ENCODE measurements at regions not wholly inside any gene's neighbourhood (a gene's known extent, or its start where the extent isn't known, plus 50 kb on each side); places are given as distances from the start of the nearest gene placed in this dataset.

GRCh38 chr7:41312235-41312634 is 390.7 kb downstream of the INHBA start:
- intact Hi-C loops (cut with DNase I): no loop called here
- Histone ChIP-seq H3K4me3 (no peak overlapping the region), H3K9me3 (no peaks in the 10 kb centered on the region), H3K27me3 (no peaks in the 10 kb centered on the region), H3K4me1 (no peaks in the 10 kb centered on the region), H3K36me3 (no peaks in the 10 kb centered on the region), H3K27ac (no peak overlapping the region)
- 76 to 87% methylated on average over 6 of the region's 6 CpGs for WGBS, 2 donors
- no peak for DNase-seq
- TF ChIP-seq, protein P1, sequence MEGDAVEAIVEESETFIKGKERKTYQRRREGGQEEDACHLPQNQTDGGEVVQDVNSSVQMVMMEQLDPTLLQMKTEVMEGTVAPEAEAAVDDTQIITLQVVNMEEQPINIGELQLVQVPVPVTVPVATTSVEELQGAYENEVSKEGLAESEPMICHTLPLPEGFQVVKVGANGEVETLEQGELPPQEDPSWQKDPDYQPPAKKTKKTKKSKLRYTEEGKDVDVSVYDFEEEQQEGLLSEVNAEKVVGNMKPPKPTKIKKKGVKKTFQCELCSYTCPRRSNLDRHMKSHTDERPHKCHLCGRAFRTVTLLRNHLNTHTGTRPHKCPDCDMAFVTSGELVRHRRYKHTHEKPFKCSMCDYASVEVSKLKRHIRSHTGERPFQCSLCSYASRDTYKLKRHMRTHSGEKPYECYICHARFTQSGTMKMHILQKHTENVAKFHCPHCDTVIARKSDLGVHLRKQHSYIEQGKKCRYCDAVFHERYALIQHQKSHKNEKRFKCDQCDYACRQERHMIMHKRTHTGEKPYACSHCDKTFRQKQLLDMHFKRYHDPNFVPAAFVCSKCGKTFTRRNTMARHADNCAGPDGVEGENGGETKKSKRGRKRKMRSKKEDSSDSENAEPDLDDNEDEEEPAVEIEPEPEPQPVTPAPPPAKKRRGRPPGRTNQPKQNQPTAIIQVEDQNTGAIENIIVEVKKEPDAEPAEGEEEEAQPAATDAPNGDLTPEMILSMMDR (IDR thresholded peaks at IDR 0.05): no peak
- TF ChIP-seq POLR2A (IDR thresholded peaks at IDR 0.05): no peak

DNA sequence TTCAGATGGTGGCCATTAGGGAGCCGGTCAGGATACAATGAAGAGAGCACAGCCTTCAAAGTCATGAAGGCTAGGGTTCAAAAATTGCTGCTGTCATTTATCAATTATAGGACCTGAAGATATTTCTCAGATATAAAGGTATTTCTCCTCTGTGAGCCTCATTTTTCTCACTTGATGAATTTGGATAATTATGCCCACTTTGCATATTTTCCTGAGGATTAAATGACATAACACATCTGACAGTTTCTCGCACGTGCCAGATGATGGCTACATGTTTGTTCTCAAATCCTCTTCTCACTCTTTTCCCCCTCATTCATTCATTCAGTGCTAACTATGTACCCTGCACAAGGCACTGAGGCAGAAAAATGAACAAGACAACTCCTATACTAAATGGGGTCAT is 391.6 kb downstream of the INHBA start:
- Histone ChIP-seq H3K9me3 (no peaks in the 10 kb centered on the region), H3K36me3 (no peaks in the 10 kb centered on the region), H3K4me1 (no peaks in the 10 kb centered on the region), H3K4me3 (no peak overlapping the region), H3K27me3 (no peaks in the 10 kb centered on the region), H3K27ac (no peak overlapping the region)
- no peak for DNase-seq
- TF ChIP-seq, protein P1 (IDR thresholded peaks at IDR 0.05): no peak
- TF ChIP-seq POLR2A (IDR thresholded peaks at IDR 0.05): no peak
- intact Hi-C loops (cut with DNase I): no loop called here
- 78 to 89% methylated on average over 2 to 3 of the region's 3 CpGs for WGBS, 2 donors

GRCh38 chr7:41306486-41306885 is 396.4 kb downstream of the INHBA start:
- intact Hi-C loops (cut with DNase I): no loop called here
- TF ChIP-seq POLR2A (IDR thresholded peaks at IDR 0.05): no peak
- no peaks in the 10 kb centered on the region for H3K36me3 ChIP-seq
- no peak overlapping the region for H3K27ac ChIP-seq
- H3K9me3 ChIP-seq: no peaks in the 10 kb centered on the region
- H3K4me3 ChIP-seq: no peak overlapping the region
- WGBS, 2 donors: 93 to 94% methylated on average over 2 of the region's 2 CpGs
- no peak for DNase-seq
- H3K27me3 ChIP-seq: no peaks in the 10 kb centered on the region
- no peaks in the 10 kb centered on the region for H3K4me1 ChIP-seq

- Histone ChIP-seq H3K27ac (no peak overlapping the region), H3K4me3 (no peak overlapping the region), H3K27me3 (no peaks in the 10 kb centered on the region), H3K4me1 (no peaks in the 10 kb centered on the region), H3K36me3 (no peaks in the 10 kb centered on the region), H3K9me3 (no peaks in the 10 kb centered on the region)
- TF ChIP-seq, protein P1 (IDR thresholded peaks at IDR 0.05): no peak
- no peak for TF ChIP-seq POLR2A (IDR thresholded peaks at IDR 0.05)
- intact Hi-C loops (cut with DNase I): no loop called here
- DNase-seq: no peak
- 58 to 60% methylated on average over 1 of the region's 1 CpG for WGBS, 2 donors
Observed at GRCh38 chr7:41305001-41305400, 397.9 kb downstream of the INHBA start.

- TF ChIP-seq, protein P1 (IDR thresholded peaks at IDR 0.05): no peak
- TF ChIP-seq POLR2A (IDR thresholded peaks at IDR 0.05): no peak
- H3K27me3 ChIP-seq: no peaks in the 10 kb centered on the region
- no peak overlapping the region for H3K27ac ChIP-seq
- H3K4me1 ChIP-seq: no peaks in the 10 kb centered on the region
- H3K9me3 ChIP-seq: no peaks in the 10 kb centered on the region
- DNase-seq: no peak
- intact Hi-C loops (cut with DNase I): no loop called here
- H3K36me3 ChIP-seq: no peaks in the 10 kb centered on the region
- H3K4me3 ChIP-seq: no peak overlapping the region
- 90 to 96% methylated on average over 4 of the region's 4 CpGs for WGBS, 2 donors
Observed at GRCh38 chr7:41303709-41304108, 399.2 kb downstream of the INHBA start.

- intact Hi-C loops (cut with DNase I): no loop called here
- 55 to 56% methylated on average over 2 of the region's 2 CpGs for WGBS, 2 donors
Observed at GRCh38 chr7:41298409-41298808, 404.5 kb downstream of the INHBA start.

More at GRCh38 chr7:41298409-41298808, 404.5 kb downstream of the INHBA start:
- no peaks in the 10 kb centered on the region for H3K36me3 ChIP-seq
- no peaks in the 10 kb centered on the region for H3K27me3 ChIP-seq
- no peak overlapping the region for H3K27ac ChIP-seq
- no peak overlapping the region for H3K4me3 ChIP-seq
- DNase-seq: no peak
- TF ChIP-seq, protein P1 (IDR thresholded peaks at IDR 0.05): no peak
- TF ChIP-seq POLR2A (IDR thresholded peaks at IDR 0.05): no peak
- H3K4me1 ChIP-seq: no peaks in the 10 kb centered on the region
- H3K9me3 ChIP-seq: no peaks in the 10 kb centered on the region
